ENCODE measurements at regions not wholly inside any gene's neighbourhood (a gene's known extent, or its start where the extent isn't known, plus 50 kb on each side); places are given as distances from the start of the nearest gene placed in this dataset.

DNA sequence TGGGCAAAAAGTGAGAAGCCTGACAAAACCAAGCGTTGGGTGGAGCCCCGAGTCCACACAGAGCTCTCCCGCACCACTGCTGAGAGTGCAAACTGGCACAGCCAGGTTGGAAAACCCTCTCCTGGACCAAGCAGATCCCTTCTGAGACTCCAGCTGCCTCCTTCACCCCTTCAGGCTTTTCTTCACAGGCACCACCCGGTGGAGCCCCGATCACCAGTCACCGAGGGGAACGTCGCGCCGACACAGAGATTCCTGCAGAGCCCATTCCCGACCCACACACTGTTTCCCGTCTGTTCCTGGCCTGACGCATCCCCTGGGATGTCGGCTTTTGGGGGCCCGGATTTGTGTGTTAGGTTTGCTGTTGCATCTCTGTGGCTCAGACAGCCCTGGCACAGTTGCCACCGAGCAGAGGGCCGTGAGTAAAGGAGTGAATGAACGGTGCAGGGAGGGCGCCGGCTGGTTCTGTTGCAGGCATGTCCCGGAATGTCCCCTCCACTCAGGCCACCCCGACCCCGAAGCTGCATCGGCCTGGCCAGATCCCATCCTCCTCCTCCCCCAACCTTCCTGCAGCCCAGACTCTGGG is 51.0 kb upstream of the INPP5A start:
- DNase-seq (ENCODE audit: low read depth): no peak
- H3K4me3 ChIP-seq (ENCODE audit: low read length): no peak overlapping the region
- TF ChIP-seq, protein P1, sequence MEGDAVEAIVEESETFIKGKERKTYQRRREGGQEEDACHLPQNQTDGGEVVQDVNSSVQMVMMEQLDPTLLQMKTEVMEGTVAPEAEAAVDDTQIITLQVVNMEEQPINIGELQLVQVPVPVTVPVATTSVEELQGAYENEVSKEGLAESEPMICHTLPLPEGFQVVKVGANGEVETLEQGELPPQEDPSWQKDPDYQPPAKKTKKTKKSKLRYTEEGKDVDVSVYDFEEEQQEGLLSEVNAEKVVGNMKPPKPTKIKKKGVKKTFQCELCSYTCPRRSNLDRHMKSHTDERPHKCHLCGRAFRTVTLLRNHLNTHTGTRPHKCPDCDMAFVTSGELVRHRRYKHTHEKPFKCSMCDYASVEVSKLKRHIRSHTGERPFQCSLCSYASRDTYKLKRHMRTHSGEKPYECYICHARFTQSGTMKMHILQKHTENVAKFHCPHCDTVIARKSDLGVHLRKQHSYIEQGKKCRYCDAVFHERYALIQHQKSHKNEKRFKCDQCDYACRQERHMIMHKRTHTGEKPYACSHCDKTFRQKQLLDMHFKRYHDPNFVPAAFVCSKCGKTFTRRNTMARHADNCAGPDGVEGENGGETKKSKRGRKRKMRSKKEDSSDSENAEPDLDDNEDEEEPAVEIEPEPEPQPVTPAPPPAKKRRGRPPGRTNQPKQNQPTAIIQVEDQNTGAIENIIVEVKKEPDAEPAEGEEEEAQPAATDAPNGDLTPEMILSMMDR (conservative IDR thresholded peaks at IDR 0.05; ENCODE audit: low read length): no peak

DNA sequence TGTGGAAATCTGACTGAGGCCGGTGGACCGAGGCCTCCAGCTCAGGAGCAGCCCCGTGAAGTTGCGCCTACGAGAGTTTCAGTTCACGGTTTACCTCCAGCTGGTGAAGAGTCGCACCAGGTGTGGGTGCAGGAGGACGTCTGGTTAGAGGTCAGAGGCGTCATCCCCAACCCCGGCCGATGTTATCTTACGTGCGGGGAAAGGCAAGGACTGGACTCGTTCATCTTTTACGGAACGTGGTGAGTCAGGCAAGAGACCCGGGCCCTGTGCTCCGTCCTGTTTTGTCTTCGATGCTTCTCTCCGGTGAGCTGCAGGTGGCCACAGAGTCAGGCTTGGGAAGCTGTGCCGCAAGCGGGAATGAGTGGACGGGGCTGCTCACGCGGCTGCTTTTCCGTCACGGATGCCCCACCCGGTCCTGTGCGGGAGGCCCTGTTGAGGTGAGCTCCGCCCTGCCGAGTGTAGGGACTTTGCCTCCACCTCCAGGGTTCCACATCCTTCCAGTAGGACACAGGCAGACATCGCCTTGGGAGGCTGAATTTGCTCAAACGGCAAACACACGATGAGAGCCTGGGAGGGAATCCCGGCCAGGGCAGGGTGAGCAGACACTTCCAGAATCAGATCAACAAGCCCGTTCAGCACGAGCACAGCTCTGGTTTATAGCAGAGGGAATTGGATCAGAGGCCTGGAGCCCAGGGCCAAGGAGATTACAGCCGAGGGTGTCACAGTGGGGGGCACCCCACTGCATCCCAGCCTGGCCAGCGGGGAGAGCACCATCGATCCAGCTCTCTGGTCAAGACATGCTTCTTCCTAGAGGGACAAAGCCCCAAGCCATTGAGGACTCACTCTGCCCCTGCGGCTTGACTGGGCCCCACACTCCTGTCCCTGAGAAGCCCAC is 50.1 kb upstream of the INPP5A start:
- H3K4me3 ChIP-seq (ENCODE audit: low read length): no peak overlapping the region
- TF ChIP-seq, protein P1 (conservative IDR thresholded peaks at IDR 0.05; ENCODE audit: low read length): no peak
- no peak for DNase-seq (ENCODE audit: low read depth)

Measured in AG10803 (cell line).